ENCODE measurements at regions not wholly inside any gene's neighbourhood (a gene's known extent, or its start where the extent isn't known, plus 50 kb on each side); places are given as distances from the start of the nearest gene placed in this dataset.

DNA sequence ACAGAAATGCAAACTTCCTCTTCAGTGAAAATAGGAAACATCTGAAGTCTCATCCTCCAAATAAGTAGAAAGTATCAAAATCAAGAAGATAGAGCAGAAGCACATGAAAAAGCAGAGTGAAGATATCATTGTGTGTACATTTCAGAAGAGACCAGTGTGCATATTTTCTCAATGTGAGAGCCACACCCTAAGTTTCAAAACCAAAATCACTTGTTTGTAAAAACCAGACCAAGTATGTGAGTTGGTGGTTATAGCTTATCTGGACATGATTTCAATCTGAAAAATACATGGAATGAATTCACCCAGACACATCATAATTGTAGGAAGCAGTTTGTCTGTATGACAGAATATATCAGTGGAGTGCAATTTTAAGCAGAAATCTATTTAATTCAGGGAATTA, 536.0 kb downstream of the JRKL start:
- H3K9me3 ChIP-seq: no peaks in the 10 kb centered on the region
- no peaks in the 10 kb centered on the region for H3K4me1 ChIP-seq
- H3K4me3 ChIP-seq: no peak overlapping the region
- H3K27me3 ChIP-seq: no peaks in the 10 kb centered on the region
- H3K27ac ChIP-seq: no peak overlapping the region
- H3K36me3 ChIP-seq: no peaks in the 10 kb centered on the region
- intact Hi-C loops (cut with DNase I): no loop called here
- no peak for TF ChIP-seq POLR2A (IDR thresholded peaks at IDR 0.05)
- TF ChIP-seq, protein P1, sequence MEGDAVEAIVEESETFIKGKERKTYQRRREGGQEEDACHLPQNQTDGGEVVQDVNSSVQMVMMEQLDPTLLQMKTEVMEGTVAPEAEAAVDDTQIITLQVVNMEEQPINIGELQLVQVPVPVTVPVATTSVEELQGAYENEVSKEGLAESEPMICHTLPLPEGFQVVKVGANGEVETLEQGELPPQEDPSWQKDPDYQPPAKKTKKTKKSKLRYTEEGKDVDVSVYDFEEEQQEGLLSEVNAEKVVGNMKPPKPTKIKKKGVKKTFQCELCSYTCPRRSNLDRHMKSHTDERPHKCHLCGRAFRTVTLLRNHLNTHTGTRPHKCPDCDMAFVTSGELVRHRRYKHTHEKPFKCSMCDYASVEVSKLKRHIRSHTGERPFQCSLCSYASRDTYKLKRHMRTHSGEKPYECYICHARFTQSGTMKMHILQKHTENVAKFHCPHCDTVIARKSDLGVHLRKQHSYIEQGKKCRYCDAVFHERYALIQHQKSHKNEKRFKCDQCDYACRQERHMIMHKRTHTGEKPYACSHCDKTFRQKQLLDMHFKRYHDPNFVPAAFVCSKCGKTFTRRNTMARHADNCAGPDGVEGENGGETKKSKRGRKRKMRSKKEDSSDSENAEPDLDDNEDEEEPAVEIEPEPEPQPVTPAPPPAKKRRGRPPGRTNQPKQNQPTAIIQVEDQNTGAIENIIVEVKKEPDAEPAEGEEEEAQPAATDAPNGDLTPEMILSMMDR (IDR thresholded peaks at IDR 0.05): no peak
- DNase-seq: no peak

DNA sequence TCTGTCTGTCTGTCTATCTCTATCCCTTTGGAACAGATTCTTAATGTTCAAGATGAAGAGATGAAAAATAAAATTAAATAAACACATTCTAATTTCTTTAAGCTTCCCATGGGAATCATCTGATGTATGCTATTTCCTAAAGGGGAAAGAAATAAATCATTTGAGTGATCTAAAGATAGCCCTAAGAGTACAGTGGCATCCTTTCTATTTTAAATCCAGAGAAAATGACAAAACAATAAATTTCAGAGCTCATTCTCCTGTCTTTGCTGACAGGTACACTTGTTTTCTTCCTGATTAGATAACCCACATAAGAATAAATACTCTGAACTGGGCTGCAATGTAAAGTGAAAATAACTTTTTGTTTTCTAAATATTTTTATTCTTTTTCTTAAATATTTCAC, 550.4 kb downstream of the JRKL start:
- intact Hi-C loops (cut with DNase I): no loop called here
- Histone ChIP-seq H3K27ac (no peak overlapping the region), H3K27me3 (no peaks in the 10 kb centered on the region), H3K4me1 (no peaks in the 10 kb centered on the region), H3K9me3 (no peaks in the 10 kb centered on the region), H3K36me3 (no peaks in the 10 kb centered on the region), H3K4me3 (no peak overlapping the region)
- no peak for DNase-seq
- TF ChIP-seq, protein P1 (IDR thresholded peaks at IDR 0.05): no peak
- TF ChIP-seq POLR2A (IDR thresholded peaks at IDR 0.05): no peak

DNA sequence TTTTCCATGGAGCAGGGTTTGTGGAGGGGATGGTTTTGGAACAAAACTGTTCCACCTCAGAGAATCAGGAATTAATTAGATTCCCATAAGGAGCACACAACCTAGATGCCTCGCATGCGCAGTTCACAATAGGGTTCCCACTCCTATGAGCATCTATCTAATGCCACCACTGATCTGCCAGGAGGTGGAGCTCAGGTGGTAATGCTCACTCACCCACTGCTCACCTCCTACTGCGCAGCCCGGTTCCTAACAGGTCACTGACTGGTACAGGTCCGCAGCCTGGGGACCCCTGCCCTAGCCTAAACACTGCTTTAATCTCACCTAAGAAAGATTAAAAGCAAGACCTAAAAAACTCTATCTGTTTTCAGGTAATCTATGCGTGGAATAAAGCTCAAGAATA, 553.0 kb downstream of the JRKL start:
- Histone ChIP-seq H3K4me1 (no peaks in the 10 kb centered on the region), H3K9me3 (no peaks in the 10 kb centered on the region), H3K27me3 (no peaks in the 10 kb centered on the region), H3K4me3 (no peak overlapping the region), H3K27ac (no peak overlapping the region), H3K36me3 (no peaks in the 10 kb centered on the region)
- WGBS, 2 donors: 81 to 84% methylated on average over 4 to 6 of the region's 6 CpGs
- DNase-seq: no peak
- TF ChIP-seq, protein P1 (IDR thresholded peaks at IDR 0.05): no peak
- TF ChIP-seq POLR2A (IDR thresholded peaks at IDR 0.05): no peak
- intact Hi-C loops (cut with DNase I): no loop called here

DNA sequence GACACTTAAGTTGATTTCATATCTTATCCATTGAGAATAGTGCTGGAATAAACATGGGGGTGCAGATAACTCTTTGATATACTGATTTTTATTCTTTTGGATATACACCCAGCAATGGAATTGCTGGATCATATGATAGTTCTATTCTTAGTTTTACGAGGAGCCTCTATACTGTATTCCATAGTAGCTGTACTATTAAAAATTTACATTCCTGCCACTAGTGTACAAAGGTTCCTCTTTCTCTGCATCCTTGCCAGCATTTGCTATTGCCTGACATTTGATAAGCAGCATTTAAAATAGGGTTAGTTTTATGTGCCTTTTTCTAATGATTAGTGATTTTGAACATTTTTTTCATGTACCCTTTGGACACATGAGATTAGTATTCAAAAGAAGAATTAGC, 554.2 kb downstream of the JRKL start:
- TF ChIP-seq, protein P1 (IDR thresholded peaks at IDR 0.05): no peak
- TF ChIP-seq POLR2A (IDR thresholded peaks at IDR 0.05): no peak
- Histone ChIP-seq H3K4me3 (no peak overlapping the region), H3K9me3 (no peaks in the 10 kb centered on the region), H3K27ac (no peak overlapping the region), H3K36me3 (no peaks in the 10 kb centered on the region), H3K4me1 (no peaks in the 10 kb centered on the region), H3K27me3 (no peaks in the 10 kb centered on the region)
- DNase-seq: no peak
- intact Hi-C loops (cut with DNase I): no loop called here
- 61 to 80% methylated on average over 1 of the region's 1 CpG for WGBS, 2 donors

DNA sequence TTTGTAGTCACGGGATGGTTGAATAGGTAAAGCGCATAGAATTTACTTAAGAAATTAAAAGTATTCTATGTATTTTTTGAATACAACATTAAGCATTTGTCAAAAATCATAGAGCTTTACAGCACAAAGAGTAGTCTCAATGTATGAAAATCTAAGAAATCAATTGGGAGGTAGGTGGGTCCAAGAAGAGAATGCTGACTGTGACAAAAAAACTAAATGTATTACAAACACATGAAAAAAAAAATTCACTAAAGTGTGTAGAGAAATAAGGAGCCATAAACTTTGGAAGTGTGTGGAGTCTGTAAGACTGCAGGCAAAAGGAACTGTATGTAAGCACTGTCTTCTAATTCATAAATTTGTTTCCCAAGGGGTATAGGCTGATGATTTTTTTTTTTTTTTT, 558.3 kb downstream of the JRKL start:
- Histone ChIP-seq H3K27ac (no peak overlapping the region), H3K4me3 (no peak overlapping the region), H3K36me3 (no peaks in the 10 kb centered on the region), H3K27me3 (no peaks in the 10 kb centered on the region), H3K4me1 (no peaks in the 10 kb centered on the region), H3K9me3 (no peaks in the 10 kb centered on the region)
- intact Hi-C loops (cut with DNase I): no loop called here
- no peak for DNase-seq
- TF ChIP-seq, protein P1 (IDR thresholded peaks at IDR 0.05): no peak
- TF ChIP-seq POLR2A (IDR thresholded peaks at IDR 0.05): no peak
- WGBS, 2 donors: 89 to 94% methylated on average over 2 of the region's 2 CpGs

All from esophagus squamous epithelium (tissue), 5 donors.